IPS DF 6.9 (cell line): ENCODE measurements at regions not wholly inside any gene's neighbourhood (a gene's known extent, or its start where the extent isn't known, plus 50 kb on each side); places are given as distances from the start of the nearest gene placed in this dataset.
"Not testable (repeated sequence)": the region's sequence is repeated elsewhere in the genome, so short reads cannot be mapped to it uniquely, and the experiment has no call there.

Experiments
- DNase-seq: peaks from one replicate; pipeline ENCODE4 v3.0.0-alpha.2; 2013; ENCODE audit warnings: low read depth, low spot score
- H3K27ac ChIP-seq: one replicate; pipeline ENCODE4 v1.5.1; 2013; ENCODE audit warnings: low read length, control low read depth
- H3K27me3 ChIP-seq: 2 replicates; pipeline ENCODE4 v1.6.1; 2013; ENCODE audit warnings: mild to moderate bottlenecking, low read length; ENCODE audit not compliant: control insufficient read depth, insufficient read depth
- H3K36me3 ChIP-seq: 2 replicates; pipeline ENCODE4 v1.6.1; 2013; ENCODE audit warnings: low read length; ENCODE audit not compliant: control insufficient read depth, insufficient read depth
- H3K4me1 ChIP-seq: 2 replicates; pipeline ENCODE4 v1.6.1; 2013; ENCODE audit warnings: low read length; ENCODE audit not compliant: control insufficient read depth, insufficient read depth
- H3K4me3 ChIP-seq: 2 replicates; pipeline ENCODE4 v1.5.1; 2013; ENCODE audit warnings: mild to moderate bottlenecking, low read length
- H3K9me3 ChIP-seq: 2 replicates; pipeline ENCODE4 v1.6.1; 2013; ENCODE audit warnings: low read length, inconsistent platforms; ENCODE audit not compliant: control insufficient read depth, insufficient read depth
- WGBS: extraction: QIAGEN DNeasy Blood & Tissue Kit; methylation state at CpG from one replicate; pipeline ENCODE4 v1.1.7; 2013; ENCODE audit warnings: mixed read lengths, missing lambda C conversion rate; ENCODE audit not compliant: insufficient read length, insufficient coverage; 5-methylcytosine and 5-hydroxymethylcytosine counted together

DNA sequence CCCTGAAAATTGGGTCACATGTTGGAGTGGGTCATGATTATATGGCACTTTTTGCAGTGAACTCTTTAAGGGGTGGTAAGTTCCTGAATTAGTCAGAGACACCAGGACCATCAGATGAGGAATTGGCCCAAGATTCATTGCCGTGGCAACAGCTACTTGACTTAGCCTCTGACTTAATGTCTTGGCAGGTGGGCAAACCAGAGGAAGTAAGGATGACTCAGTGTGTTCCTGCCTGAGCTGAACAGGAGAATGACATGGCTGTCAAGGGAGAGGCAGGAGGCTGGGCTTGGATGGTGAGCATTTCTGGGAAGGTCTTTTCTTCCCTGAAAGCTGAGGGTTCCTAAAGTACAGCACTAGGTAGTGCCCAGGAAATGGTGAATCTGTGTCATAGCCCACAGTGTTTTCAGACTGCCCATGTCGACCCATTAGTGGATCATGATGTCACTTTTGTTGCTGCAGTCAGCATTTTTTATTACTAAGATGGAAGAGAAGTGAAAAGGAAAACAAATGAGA is 170.1 kb upstream of the PWP1 start:
- H3K9me3 ChIP-seq: no peaks in the 10 kb centered on the region
- H3K27ac ChIP-seq: no peak overlapping the region
- H3K36me3 ChIP-seq: no peaks in the 10 kb centered on the region
- WGBS: no CpG with 5 or more reads among the region's 2 CpGs
- no peak overlapping the region for H3K4me3 ChIP-seq
- H3K4me1 ChIP-seq: no peaks in the 10 kb centered on the region
- H3K27me3 ChIP-seq: no peaks in the 10 kb centered on the region
- DNase-seq: no peak

DNA sequence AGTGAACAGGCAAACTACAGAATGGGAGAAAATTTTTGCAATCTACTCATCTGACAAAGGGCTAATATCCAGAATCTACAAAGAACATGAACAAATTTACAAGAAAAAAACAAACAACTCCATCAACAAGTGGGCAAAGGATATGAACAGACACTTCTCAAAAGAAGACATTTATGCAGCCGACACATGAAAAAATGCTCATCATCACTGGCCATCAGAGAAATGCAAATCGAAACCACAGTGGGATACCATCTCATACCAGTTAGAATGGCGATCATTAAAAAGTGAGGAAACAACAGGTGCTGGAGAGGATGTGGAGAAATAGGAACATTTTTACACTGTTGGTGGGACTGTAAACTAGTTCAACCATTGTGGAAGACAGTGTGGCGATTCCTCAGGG is 167.8 kb upstream of the PWP1 start:
- H3K27ac ChIP-seq, H3K27me3 ChIP-seq, H3K4me1 ChIP-seq, DNase-seq, H3K4me3 ChIP-seq, H3K9me3 ChIP-seq, H3K36me3 ChIP-seq: not testable (repeated sequence)
- WGBS: no CpG with 5 or more reads among the region's 4 CpGs

- DNase-seq: no peak
- Histone ChIP-seq H3K27ac (no peak overlapping the region), H3K4me3 (no peak overlapping the region), H3K27me3 (no peaks in the 10 kb centered on the region), H3K36me3 (no peaks in the 10 kb centered on the region), H3K4me1 (no peaks in the 10 kb centered on the region), H3K9me3 (no peaks in the 10 kb centered on the region)
- no CpG with 5 or more reads among the region's 4 CpGs for WGBS
These were observed 166.7 kb upstream of the PWP1 start for GRCh38 chr12:107518868-107519267.

- no peak overlapping the region for H3K27ac ChIP-seq
- H3K36me3 ChIP-seq: no peaks in the 10 kb centered on the region
- H3K27me3 ChIP-seq: no peaks in the 10 kb centered on the region
- no CpG with 5 or more reads among the region's 19 CpGs for WGBS
- no peak overlapping the region for H3K4me3 ChIP-seq
- H3K4me1 ChIP-seq: no peaks in the 10 kb centered on the region
- H3K9me3 ChIP-seq: no peaks in the 10 kb centered on the region
- no peak for DNase-seq
These were observed 165.4 kb upstream of the PWP1 start for GRCh38 chr12:107519906-107520859.

DNA sequence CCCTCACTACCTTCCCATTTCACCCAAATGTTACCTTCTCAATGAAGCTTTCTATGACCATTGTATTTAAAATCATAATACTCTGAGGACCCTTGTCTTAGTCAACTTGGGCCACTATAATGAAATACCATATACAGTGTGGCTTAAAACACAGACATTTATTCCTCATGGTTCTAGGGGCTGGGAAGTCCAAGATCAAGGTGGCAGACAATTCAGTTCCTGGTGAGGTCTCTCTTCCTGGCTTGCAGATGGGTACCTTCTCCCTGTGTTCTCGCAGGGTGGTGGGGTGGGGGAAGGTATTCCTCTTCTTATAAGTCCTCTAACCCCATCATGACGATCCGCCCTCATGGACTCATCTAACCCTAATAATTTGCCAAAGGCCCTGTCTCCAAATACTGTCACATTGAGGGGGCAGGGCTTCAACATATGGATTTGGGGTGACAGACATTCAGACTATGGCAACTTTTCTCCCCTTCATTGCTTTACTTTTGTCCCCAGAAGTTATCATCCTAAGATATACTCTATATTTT is 163.7 kb upstream of the PWP1 start:
- no peaks in the 10 kb centered on the region for H3K36me3 ChIP-seq
- H3K9me3 ChIP-seq: no peaks in the 10 kb centered on the region
- no peaks in the 10 kb centered on the region for H3K27me3 ChIP-seq
- no peak overlapping the region for H3K4me3 ChIP-seq
- no peaks in the 10 kb centered on the region for H3K4me1 ChIP-seq
- whole genome bisulfite sequencing: no CpG with 5 or more reads among the region's 3 CpGs
- no peak for DNase-seq
- no peak overlapping the region for H3K27ac ChIP-seq

GRCh38 chr12:107522692-107523477 is 162.7 kb upstream of the PWP1 start:
- peak; percentile 25 for DNase-seq
- H3K36me3 ChIP-seq: no peaks in the 10 kb centered on the region
- no peaks in the 10 kb centered on the region for H3K9me3 ChIP-seq
- H3K4me3 ChIP-seq: no peak overlapping the region
- H3K27me3 ChIP-seq: no peaks in the 10 kb centered on the region
- H3K27ac ChIP-seq: no peak overlapping the region
- H3K4me1 ChIP-seq: no peaks in the 10 kb centered on the region
- no CpG with 5 or more reads among the region's 3 CpGs for WGBS

DNA sequence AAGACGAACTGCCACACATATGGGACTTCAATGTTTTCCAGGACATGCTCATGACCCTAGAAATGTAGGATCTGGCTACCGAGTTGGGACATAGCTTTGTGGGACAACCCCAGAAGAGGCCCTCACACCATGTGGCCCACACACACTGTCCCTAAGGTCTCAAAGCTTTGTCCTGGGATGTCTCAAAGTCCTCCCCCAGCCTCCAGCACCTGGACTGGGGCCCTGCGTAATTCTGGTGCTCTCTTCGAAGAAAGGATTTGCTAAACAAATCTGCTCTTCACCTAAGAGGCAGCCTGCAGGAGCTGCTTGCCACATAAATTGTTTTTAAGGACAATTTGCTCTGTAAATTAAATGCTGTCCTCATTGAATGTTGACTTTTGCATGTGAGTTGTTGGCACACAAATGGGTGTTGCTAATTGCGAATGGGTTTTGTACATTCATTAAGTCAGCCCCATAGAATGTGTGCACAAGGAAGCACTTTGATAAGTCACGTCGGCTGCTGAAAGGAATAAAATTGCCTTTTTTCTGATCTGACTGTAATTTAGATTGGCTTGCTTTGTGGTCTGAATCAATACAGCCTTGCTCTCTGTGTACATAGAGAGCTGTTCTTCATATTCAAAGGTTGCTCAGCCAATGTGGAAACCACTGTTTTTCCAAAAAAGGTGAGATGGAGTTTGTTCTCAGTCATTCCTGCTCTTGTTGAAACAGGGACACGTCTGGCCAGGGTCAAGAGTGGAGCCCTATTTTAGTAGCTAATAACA is 161.6 kb upstream of the PWP1 start:
- Histone ChIP-seq H3K9me3 (no peaks in the 10 kb centered on the region), H3K4me1 (no peaks in the 10 kb centered on the region), H3K27ac (no peak overlapping the region), H3K4me3 (no peak overlapping the region), H3K36me3 (no peaks in the 10 kb centered on the region), H3K27me3 (no peaks in the 10 kb centered on the region)
- no peak for DNase-seq
- WGBS: no CpG with 5 or more reads among the region's 8 CpGs

- H3K9me3 ChIP-seq: no peaks in the 10 kb centered on the region
- no peak for DNase-seq
- H3K27me3 ChIP-seq: no peaks in the 10 kb centered on the region
- H3K36me3 ChIP-seq: no peaks in the 10 kb centered on the region
- no CpG with 5 or more reads among the region's 8 CpGs for WGBS
- no peaks in the 10 kb centered on the region for H3K4me1 ChIP-seq
- no peak overlapping the region for H3K4me3 ChIP-seq
- no peak overlapping the region for H3K27ac ChIP-seq
These were observed 160.4 kb upstream of the PWP1 start for GRCh38 chr12:107525063-107525718.

DNA sequence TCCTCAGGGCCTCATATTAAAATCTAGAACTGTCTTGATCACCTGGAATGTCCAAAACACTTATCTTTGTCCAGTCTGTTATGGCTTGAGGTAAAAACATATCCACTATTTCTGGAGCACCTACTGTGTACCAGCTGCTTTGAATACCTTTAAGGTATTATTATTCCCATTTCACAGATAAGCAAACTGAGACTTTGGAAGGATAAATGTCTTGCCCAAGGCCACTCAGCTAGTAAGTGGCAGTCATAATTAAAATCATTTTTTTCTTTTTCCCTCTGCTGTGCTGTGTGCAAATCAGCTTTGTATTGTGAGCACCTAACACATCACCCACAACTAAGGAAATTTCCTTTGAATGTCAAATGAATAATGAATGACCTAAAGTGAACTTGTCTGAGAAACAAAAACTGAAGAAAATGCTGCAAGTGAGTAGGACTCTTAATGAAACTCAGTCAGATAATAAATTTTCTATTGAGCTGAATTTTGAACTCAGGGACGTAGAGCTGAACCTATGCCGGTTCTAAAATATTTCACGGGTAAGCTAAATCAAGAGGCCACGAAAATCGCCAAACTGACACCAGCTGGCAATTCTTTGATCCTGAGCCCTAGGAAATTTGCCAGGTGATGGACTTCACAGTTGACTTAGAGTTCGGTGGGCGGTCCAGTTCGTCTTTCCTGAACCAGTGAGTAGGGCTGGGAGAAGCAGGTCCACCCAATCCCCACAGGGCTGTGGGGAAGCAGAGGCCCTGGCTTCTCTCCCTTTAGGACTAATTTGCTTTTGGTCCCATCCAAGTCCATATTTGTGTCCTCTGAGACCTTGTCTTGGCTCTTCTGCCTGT is 159.7 kb upstream of the PWP1 start:
- DNase-seq: no peak
- Histone ChIP-seq H3K9me3 (no peaks in the 10 kb centered on the region), H3K27me3 (no peaks in the 10 kb centered on the region), H3K36me3 (no peaks in the 10 kb centered on the region), H3K27ac (no peak overlapping the region), H3K4me3 (no peak overlapping the region), H3K4me1 (no peaks in the 10 kb centered on the region)
- no CpG with 5 or more reads among the region's 8 CpGs for WGBS
